Right kidney (tissue), 1 donor: ENCODE measurements at regions not wholly inside any gene's neighbourhood (a gene's known extent, or its start where the extent isn't known, plus 50 kb on each side); places are given as distances from the start of the nearest gene placed in this dataset.
"Not testable (repeated sequence)": the region's sequence is repeated elsewhere in the genome, so short reads cannot be mapped to it uniquely, and the experiment has no call there.

Experiments used
- DNase-seq: peaks from one replicate; pipeline ENCODE4 v3.0.0-alpha.2; 2016

GRCh38 chr5:108442063-108442651, 60.3 kb upstream of the FBXL17 start:
- DNase-seq = not testable (repeated sequence)

- no peak for DNase-seq
Measured at GRCh38 chr5:108437425-108437824, 55.5 kb upstream of the FBXL17 start.

GRCh38 chr5:108436696-108437095, 54.8 kb upstream of the FBXL17 start:
- no peak for DNase-seq

- no peak for DNase-seq
Measured at GRCh38 chr5:108433600-108433999, 51.7 kb upstream of the FBXL17 start.

- DNase-seq = no peak
Measured at GRCh38 chr5:108432024-108432423, 50.1 kb upstream of the FBXL17 start.
